ENCODE measurements at regions not wholly inside any gene's neighbourhood (a gene's known extent, or its start where the extent isn't known, plus 50 kb on each side); places are given as distances from the start of the nearest gene placed in this dataset.

- no peak for TF ChIP-seq POLR2A (IDR thresholded peaks at IDR 0.05)
- no peak for TF ChIP-seq CTCF (IDR thresholded peaks at IDR 0.05)
- no peak for TF ChIP-seq POLR2AphosphoS5 (IDR thresholded peaks at IDR 0.05)
Measured at GRCh38 chr16:49918257-49918656, 62.3 kb upstream of the ZNF423 start.

Data from transverse colon (tissue), 4 donors.